Stimulated activated CD4-positive, alpha-beta T cell treated with anti-CD3 and anti-CD28 coated beads, Interleukin-2, amount 100 ng/mL, for 48 hours (primary cell): ENCODE measurements at regions not wholly inside any gene's neighbourhood (a gene's known extent, or its start where the extent isn't known, plus 50 kb on each side); places are given as distances from the start of the nearest gene placed in this dataset.

Experiments
- DNase-seq, 2 donors: peaks; one replicate each; pipeline ENCODE4 v3.0.0-alpha.2; 2020

DNA sequence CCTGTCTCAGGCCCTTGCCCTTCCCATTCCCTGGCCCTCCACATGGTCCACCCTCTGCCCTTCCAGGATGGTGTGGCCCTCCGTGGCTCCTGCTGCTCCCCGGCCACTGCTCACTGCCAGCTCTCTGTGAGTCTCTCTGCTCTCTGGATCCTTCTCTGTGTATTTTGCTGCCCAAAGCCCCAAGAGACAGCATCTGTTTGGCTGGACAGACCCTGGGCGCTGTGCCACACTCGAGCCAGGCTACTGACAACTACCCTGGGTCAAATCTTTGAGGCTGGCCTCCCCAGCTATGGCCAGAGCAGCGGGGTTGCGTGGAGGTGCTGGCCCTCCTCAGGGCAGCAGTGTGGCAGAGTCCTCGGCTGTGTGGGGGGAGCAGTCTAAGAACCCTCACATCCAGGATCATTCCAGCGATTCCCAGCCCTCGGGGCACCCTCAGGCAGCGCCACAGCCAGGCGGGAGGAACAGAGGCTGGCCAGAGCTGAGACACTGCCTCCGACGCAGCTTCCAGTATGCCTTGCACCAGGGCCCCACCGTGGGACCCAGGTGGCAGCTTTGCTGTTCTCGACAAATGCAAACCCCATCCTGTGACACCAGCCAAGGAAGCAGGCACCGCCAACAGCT, 139.4 kb upstream of the GLI2 start:
- no peak for DNase-seq

DNA sequence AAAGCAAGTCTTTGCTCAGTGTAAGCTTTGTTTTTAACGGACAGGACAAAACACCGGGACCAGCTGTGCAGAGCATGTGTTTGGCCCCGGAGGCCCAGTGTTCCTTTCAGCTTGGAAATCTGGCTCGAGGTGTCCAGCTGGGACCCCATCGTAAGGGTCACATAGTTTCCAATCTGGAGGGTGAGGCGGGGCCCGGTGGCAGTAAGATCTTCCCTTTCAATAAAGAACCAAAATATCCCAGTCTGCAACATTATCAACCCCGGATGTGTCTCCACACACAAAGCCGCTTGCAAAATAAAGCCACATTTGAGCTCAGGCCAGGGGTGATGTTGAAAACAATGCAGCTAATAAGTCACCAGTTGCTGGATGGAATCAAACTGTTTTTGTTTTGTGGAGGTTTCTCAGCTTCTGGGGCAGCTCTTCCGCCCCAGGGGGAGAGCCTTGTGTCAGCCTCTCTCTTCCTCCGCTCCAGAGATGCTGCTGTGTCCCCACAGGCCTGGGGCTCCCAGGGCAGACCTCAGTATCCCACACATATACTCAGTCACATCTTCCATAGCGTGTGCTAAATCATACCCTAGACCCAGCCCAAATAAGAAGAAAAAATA, 138.6 kb upstream of the GLI2 start:
- no peak for DNase-seq

DNA sequence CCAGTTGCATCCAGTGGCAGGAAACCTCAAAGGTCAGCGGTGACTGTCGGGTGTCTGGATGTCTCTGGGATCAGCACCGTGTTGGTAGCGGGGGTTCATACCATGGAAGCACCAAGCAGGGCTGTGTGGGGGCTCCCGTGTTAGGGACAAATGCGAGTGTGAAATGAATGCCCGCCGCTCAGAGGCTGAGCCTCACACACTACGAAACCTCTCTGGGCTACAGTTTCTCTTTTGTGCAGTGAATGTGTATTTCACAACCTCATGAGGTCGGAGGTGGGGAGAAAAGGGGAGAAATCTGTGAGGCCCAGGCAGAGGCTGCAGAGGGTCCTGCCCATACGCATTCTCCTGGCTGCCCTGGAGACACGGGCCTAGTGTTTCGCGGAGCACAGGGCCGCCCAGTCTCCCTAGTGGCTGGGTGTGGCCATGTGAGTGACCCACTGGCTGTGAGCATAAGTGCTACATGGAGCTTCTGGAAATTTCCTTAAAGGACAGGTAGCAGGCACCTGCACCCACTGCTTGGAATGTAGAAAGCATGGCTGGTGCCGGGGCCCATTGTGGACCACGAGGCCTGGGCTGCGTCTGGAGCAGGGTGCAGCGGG, 138.0 kb upstream of the GLI2 start:
- no peak for DNase-seq

DNA sequence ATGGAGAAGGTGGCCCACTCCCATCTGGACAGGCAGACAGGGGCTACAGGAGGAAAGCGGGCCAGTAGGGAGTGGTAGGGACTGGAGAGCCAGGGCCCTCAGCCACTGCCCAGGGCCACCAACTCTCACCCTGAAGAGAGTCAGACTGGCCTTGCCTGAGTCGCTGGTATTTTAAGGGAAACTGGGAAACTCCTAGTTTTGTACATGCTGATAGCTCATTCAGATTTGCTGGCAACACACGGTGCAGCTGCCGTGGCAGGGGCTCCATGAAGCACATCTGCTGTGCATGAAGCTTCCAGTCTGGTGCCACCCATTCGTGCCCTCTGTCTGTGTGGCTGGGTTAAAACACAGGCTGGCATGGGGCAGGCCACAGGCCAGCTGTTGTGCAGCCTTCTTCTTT, 137.3 kb upstream of the GLI2 start:
- DNase-seq, result no peak

DNA sequence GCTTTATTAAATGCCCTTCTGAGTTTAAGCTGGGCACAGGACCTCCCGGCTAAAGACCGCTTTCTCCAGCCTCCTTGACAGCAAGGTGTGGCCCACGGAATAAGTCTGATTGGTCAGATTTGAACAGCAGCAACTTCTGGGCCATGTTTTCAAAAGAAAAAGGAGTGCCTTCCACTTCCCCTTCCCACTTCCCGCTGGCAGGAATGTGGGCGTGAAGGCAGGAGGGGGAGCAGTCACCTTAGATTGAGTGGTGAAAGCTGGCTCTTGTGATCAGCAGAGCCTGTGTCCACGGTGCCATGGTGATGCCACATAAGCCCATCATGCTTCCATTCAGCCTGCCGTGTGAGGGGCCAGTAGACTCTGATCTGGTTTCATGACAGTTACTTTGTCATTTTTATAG, 136.6 kb upstream of the GLI2 start:
- no peak for DNase-seq

DNA sequence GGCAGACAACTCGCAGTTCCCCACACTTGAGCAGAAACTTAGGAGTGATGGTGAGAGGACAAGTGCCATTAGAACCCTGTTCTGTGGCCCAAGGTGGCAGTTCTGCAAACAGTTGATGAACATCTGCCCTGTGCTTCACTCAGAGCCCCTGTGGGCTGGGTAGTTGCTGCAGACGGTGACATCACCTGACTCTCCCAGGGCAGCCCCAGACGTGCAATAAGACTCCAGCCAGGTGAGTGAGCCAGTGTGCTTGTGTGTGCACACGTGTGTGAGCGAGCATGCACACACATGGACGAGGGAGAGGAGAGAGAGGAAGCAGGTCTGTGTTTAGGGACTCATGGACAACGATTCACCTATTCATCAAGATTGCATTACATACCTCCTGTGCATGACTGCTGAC, 136.0 kb upstream of the GLI2 start:
- DNase-seq, result no peak

DNA sequence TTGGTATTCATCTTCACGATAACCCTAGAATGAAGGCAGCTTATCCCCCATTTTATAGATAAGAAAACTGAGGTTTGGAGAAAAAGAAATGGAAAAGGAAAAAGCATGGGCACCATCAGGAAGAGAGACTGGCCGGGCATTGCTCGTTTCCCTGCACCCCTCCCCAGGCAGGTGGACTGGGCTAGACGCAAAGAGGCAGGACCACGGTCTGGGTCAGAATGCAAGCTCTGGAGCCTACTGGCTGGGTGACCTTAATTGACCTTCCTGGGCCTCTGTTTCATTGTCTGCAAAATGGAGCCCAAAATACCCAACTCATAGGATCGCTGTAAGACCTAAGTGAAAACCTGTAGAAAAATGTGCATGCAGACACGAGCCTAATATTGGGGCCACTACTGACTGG, 135.3 kb upstream of the GLI2 start:
- no peak for DNase-seq

DNA sequence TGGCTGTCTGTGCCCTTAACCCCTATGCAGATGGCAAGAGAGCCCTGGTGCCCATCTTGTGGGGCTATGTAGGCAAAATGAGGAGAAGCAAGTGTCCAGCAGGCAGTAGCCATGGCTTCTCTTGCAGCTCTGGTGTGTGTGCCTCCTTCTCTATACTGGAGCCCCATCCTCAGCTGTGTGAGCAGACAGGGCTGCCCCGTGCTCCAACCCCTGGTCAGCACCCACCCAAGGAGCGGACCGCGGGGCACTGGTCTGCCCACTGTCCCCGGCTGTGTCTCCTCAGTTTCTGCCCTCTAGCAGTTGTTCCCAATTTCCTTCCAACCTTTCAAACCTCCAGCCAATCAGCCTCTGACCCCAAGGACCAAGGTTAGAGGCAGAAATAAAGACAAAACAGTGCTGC, 134.9 kb upstream of the GLI2 start:
- no peak for DNase-seq

DNA sequence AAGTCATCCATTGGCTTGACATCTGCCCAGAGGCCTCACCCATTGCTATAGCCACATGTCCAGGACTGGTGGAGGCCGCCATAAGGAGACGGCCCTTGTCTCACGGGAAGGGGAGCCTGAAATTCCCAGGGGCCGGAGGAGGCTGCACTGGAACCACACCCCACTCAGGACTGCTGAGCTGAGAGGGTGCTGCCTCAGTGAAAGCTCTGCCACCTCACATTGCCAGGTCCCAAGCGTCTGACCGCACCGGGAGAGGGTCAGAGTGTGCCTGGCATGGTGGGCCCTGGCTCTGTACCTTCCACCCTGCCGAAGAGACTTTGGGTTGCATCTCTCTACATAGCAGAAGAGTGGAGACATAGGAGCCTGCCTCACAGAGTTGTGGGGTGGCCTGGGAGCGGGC, 134.1 kb upstream of the GLI2 start:
- no peak for DNase-seq

DNA sequence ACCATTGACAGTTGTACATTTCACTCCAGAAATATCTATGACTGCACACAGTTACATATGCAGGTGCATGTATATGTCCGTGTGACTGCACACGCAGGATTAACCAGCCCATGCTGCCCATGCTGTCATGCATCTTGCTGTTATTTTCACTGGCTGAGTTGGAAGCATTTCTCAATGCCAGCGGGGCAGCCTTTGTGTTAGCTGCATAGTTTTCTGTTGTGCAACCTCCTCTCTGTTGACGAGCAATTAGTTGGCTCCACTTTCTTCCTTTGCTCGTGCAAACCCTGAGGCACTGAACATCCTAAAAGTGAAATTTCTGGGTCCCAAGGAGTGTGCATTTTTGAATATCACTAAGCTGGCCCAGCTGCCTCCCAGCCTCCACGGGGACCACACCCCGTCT, 133.4 kb upstream of the GLI2 start:
- DNase-seq, result no peak

DNA sequence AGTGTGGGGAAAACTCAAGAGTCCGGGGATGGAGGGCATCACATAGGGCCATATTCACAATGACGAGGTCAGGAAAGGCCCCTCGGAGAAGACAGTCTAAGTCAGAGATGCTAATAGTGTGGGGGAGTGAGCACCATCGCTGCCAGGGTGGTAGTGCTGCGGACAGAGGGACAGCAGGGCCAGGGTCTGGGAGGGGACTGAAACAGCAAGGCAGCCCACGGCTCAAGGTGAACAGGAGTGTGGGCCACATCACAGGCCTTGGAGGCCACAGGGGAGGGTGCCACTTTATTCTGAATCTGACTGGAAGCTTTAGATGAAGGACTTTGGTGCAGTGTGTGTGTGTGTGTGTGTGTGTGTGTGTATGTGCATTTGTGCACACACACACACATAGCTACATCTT, 130.9 kb upstream of the GLI2 start:
- DNase-seq, result no peak

DNA sequence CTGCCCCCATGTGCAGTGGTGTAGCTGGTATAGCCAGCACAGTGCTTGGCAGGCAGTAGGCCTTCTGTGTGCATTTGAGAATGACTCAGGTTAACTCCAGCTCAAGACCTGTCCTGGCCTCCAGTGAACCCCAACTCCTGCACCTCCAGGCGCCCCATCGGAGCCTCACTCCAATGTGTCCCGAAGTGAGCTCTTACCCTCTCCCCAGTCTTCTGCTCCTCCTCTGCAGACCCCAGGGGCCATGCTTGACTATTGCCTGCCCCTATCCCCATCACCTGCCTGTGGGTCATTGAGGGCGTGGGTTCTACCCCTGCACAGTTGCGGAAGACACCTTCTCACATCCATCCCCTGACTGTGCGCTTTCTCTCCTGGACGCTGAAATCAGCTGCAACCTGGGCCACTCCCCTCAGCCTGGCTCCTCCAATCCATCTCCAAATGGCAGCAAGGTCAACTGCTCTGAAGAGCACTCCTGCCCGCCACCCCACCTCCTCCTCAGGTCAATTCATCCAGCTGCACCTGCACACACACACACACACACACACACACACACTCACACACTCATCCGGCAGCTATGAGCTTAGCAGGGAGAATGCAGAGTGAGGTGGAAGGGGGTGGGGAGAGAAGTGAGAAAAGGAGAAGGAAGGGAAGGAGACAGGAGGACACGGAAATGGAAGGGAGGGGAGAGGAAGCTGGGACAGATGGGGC, 130.3 kb upstream of the GLI2 start:
- no peak for DNase-seq

DNA sequence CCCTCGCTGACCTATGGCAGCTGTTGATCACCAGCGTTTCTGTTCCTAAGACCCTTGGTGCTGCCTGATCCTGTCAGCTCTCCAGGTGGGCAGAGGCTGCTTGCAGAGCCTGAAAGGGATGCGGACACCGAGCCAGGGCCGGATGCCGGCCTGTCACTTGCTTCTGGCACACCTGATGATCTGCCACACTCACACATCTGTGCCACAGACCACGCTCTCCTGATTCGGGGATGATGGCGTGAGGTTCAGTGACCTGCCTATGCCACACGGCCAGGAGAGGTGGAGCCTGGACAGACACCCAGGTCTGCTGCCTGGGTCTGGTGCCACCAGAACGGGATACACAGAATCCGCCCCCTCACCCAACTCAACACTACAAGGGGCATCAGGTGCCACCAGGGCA, 129.4 kb upstream of the GLI2 start:
- no peak for DNase-seq

DNA sequence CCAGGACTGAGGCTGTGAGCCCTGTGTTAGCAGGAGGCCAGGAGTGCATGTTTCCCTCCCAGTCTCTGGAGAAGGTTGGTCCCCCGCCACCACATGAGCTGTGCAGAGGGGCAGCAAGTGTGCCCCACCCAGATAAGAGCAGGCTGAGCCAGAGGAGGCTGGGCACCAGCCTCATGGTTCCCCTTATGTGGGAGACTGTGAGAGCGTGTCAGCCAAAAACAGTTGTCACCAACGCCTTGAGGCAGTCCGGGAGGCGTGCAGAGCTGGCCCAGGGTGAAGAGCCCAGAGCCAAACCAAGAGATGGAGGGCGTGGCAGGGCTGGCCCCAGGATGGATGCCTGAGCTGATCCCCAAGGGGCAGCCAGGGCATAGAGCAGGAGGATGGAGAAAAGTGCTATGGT, 128.7 kb upstream of the GLI2 start:
- DNase-seq, result no peak

DNA sequence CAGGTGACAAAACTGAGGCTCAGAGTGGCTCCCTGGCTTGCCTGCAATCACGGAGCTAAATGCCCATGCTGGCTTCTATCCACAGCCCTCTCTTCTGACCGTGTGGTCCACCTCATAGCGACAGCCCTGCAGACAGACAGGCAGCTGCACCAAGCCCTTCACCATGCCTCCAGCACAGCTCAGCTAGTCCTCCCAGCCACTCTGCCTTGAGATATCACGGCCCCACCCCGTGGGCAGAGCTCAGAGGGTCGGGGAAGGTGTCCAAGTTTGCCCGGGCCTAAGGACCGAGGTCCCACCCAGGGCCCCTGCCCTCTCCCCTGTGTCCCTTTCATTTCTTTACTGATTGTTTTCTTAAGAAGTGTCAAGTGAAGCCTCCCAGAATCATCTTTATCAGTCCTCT, 128.2 kb upstream of the GLI2 start:
- no peak for DNase-seq

DNA sequence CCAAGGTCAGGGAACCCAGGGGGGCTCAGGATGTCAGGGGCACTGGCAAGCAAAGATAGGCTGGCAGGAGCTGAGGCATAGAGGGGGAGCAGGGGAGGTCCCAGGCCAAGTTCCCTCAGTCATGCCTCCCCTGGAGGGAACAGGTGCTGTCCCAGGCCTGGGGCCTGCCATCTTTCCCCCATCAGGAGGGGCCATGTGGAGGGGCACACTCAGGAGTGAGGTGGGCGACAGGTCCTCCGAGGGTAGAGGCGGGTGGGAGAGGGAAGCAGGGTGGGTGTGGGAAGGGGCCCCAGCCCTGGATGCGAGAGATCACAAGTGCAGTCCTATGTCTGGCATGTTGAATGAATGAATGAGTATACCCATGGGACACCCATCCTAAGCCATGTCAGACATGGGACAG, 127.7 kb upstream of the GLI2 start:
- no peak for DNase-seq

DNA sequence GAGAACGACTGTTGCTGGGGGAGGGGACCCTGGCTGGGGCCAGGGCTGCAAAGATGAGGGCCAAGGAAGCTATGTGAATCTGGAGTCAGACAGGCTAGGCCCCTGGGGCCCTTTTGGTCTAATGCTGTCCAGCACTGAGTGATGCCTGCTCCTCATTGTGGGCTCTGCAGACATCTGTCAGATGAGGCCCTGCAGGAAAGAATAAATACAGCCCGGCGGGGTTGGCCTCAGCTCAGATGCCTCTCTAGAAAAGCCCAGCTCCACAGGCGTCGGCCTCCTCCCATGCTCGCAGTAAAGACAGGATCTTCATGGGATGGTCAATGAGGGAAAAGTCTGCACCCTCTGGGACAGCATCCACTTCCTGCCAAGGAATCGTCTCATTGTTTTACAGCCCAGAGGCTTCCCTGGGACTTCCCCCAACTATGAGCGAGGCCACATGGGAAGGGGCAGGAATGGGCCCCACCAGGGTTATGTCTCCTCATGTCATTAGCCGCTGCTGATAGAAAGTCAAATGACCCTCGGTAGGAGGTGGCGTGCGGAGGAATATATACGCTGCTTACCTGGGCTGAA, 125.8 kb upstream of the GLI2 start:
- DNase-seq, result no peak

DNA sequence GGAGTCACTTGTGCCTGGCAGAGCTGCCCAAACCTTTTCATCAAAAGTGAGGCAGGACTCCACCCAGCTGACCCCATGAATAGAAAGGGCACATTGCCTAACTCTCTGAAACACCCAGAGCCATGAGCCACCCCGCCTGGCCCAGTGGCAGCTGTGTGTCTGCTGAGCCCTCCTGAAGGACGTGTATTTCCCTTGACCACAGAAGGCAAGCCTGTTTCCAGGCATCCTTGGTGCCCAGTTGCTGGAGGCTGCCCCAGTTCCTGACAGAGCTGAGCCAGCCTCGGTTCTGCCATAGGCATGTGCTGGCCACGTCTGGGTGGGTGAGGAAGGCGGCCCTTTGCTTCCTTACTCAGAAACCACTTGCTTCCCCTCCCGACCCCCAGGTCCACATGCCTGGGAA, 124.7 kb upstream of the GLI2 start:
- no peak for DNase-seq

DNA sequence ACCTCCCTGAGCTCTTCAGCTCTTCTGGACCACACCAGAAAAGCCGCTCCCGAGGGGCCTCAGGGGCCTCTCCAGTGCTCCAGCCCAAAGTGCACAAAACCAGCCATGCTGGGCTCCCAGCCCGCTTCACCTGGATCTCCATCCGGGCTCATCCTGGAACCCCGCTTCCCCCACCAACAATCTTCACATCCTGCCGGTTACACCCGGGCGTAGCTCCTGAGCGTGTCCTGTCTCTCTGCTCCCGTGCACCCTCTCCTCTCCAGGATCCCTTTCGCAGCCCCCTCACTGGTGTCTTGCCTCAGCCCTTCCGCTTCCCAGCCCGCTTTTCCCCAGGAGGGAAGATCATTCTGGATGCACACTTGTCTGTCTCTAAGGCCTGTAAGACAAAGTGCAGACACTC, 123.7 kb upstream of the GLI2 start:
- no peak for DNase-seq

DNA sequence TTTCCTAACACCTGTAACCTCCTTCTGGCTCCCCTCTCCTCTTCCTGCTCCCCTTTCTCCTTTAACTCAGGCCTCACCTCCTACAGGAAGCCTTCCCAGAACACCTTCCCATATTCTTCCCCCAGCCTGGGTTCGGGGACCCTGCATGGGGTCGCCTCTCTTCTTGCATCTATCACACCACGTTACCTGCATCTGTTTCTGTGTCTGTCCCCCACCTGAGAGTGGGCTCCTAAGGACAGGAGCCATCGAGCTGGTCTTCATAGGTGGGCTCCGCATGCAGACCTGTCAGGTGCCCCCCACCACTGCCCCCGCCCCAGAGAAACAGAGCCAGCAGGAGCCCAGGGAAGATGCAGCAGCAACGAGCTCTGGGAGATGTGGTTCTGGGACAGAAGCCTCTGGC, 123.2 kb upstream of the GLI2 start:
- DNase-seq, result no peak

DNA sequence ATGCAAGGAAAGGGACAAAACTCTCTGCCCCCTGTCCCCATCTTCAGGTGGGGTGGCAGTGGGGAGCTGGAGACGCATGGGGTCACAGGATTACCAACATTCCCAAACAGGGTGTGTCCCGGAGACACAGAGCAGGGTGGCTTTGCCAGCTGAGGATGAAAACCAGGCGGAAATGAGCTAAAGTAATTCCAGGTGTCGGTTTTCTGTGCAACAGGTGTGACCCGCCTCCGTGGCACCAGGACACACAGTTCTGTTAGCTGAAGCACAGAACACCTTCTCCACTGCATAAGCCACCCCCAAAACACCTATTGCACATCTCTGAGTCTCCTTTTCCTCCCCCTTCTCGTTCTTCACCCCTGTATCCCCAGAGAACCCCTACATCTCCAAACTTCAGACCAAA, 122.7 kb upstream of the GLI2 start:
- no peak for DNase-seq

DNA sequence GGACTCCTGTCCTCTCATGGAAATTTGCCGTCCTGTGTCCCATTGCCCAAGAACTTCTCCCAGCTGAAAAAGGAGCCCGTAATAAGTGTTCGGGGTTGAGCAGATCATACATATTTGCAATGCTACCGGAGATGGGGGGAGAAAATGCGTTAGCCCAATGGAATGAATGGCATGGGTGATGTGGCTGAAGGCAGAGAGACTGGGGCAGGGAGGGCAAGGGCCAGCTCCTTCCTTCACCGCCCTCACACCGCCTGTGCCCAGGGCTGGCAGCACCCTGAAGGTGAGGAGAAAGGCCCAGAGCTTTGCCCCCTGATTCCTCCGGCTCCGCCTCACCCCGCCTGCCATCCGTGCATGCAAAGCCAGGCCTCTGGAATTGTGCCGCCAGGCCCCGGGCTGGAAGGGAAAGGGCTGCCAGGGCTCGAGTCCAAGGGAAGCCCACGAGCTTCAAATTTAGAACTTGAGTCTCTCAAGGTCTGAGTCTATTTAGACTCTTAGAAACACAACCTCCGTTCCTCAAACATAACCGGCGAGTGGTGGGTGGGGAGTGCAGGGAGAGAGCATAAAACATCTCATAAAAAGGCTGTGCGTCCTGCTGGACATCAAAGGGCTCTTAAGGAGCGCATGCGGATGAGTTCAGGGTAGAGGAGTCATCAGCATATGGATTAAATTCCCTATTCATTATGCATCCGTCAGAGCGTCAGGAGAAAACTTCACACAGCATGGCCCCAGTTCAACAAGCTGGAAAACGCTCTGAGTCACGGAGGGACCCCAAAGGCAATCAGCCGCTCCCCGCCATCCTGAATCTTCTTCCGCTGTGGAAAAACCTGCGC, 121.7 kb upstream of the GLI2 start:
- no peak for DNase-seq

DNA sequence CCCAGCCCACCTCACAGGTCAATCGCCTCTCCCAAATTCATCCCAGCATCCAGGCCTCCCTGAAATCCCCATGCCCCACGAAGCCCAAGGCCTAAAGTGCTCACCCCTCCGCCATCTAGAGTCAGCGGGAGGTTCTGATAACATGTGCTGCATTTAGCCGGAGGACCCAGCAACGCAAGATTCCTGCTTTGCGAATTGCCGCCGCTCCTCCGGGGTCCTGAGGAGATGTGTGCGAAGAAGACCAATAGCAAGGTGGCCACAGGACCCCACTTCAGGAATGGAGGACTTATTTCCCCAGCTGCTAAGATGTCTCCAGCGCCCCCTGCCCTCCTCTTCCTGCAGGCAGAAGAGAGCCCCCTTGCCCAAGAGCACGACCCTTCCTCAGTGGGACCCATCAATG, 120.8 kb upstream of the GLI2 start:
- DNase-seq, result no peak
